ENCODE measurements at regions not wholly inside any gene's neighbourhood (a gene's known extent, or its start where the extent isn't known, plus 50 kb on each side); places are given as distances from the start of the nearest gene placed in this dataset.

DNA sequence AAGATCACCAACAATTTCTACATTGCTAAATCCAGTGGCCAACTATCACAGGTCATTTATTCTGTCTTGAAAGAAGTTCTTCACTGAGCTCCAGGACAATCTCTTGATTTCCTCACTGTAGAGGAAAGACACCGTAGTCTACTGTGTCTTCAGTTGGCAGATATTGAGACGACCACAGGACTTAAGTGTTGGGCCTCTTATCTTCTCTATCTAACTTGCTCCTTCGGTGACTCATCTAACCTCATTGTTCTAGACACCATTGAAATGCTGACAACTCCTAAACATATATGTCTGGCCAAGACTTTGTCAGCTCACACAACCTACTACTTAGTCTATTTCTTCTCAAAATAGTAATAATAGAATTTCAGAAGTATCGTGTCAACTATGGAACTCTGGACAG lies 425.8 kb downstream of the ARAP2 start:
- Mint-ChIP-seq H3K27ac (no peak overlapping the region), H3K36me3 (no peaks in the 10 kb centered on the region), H3K4me3 (no peak overlapping the region), H3K4me1 (no peaks in the 10 kb centered on the region), H3K9me3 (no peaks in the 10 kb centered on the region), H3K27me3 (ENCODE audit: insufficient read depth, low read depth) (no peaks in the 10 kb centered on the region)
- DNase-seq (ENCODE audit: low spot score) = no peak
- H3K36me3 ChIP-seq = no peaks in the 10 kb centered on the region
- no peak overlapping the region for H2AFZ ChIP-seq (replicated peaks)
- no peak overlapping the region for H3K4me3 ChIP-seq
- no peaks in the 10 kb centered on the region for H4K20me1 ChIP-seq (ENCODE audit: low read depth)
- H3K9me3 ChIP-seq (ENCODE audit: low read depth) = no peaks in the 10 kb centered on the region
- no peak for TF ChIP-seq EZH2 (IDR thresholded peaks at IDR 0.05)
- TF ChIP-seq CTCF (IDR thresholded peaks at IDR 0.05) = no peak
- no peak for TF ChIP-seq EZH2phosphoT487 (IDR thresholded peaks at IDR 0.05)
- H3K79me2 ChIP-seq (ENCODE audit: low read depth) = no peaks in the 10 kb centered on the region
- no peak overlapping the region for H3K9ac ChIP-seq
- no peaks in the 10 kb centered on the region for H3F3A ChIP-seq (ENCODE audit: low read depth)
- H3K27ac ChIP-seq = no peak overlapping the region
- H3K4me2 ChIP-seq = no peak overlapping the region
- H3K27me3 ChIP-seq = no peaks in the 10 kb centered on the region
- no peaks in the 10 kb centered on the region for H3K4me1 ChIP-seq

DNA sequence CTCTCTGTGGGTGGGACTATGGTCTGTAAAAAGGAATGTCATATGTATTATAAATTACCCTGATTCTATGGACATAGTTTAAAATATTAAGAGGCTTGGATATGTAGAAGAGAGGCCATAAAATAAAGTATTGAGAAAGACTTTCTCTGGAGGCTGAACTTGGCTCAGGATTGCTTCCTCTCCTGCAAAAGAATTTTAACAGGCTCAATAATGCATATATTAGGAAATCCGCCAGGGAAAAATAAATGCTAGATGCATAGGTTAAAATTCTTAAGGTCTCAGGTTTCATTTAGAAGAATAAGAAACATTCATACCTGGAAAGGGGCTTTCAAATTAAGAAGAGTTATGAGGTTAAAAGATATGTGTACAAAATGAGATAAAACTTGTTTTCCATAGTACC lies 424.3 kb downstream of the ARAP2 start:
- no peak overlapping the region for H3K4me3 ChIP-seq
- TF ChIP-seq EZH2 (IDR thresholded peaks at IDR 0.05) = no peak
- no peak for TF ChIP-seq EZH2phosphoT487 (IDR thresholded peaks at IDR 0.05)
- no peak for TF ChIP-seq CTCF (IDR thresholded peaks at IDR 0.05)
- H3K4me3 Mint-ChIP-seq = no peak overlapping the region
- H3K27ac ChIP-seq = no peak overlapping the region
- no peaks in the 10 kb centered on the region for H3K36me3 Mint-ChIP-seq
- H3K9me3 ChIP-seq (ENCODE audit: low read depth) = no peaks in the 10 kb centered on the region
- H3K4me2 ChIP-seq = no peak overlapping the region
- H3K27me3 Mint-ChIP-seq (ENCODE audit: insufficient read depth, low read depth) = no peaks in the 10 kb centered on the region
- no peak overlapping the region for H2AFZ ChIP-seq (replicated peaks)
- no peaks in the 10 kb centered on the region for H3K4me1 ChIP-seq
- H3K27ac Mint-ChIP-seq = no peak overlapping the region
- no peaks in the 10 kb centered on the region for H3F3A ChIP-seq (ENCODE audit: low read depth)
- no peaks in the 10 kb centered on the region for H3K27me3 ChIP-seq
- H3K9me3 Mint-ChIP-seq = no peaks in the 10 kb centered on the region
- no peak for DNase-seq (ENCODE audit: low spot score)
- H3K36me3 ChIP-seq = no peaks in the 10 kb centered on the region
- H3K9ac ChIP-seq = no peak overlapping the region
- H3K4me1 Mint-ChIP-seq = no peaks in the 10 kb centered on the region
- H3K79me2 ChIP-seq (ENCODE audit: low read depth) = no peaks in the 10 kb centered on the region
- no peaks in the 10 kb centered on the region for H4K20me1 ChIP-seq (ENCODE audit: low read depth)

GRCh38 chr4:35824231-35824630 lies 420.1 kb downstream of the ARAP2 start:
- Histone ChIP-seq H3K4me1 (no peaks in the 10 kb centered on the region), H3K27ac (no peak overlapping the region), H3K4me2 (no peak overlapping the region), H3K9ac (no peak overlapping the region), H3K9me3 (ENCODE audit: low read depth) (no peaks in the 10 kb centered on the region), H3K79me2 (ENCODE audit: low read depth) (no peaks in the 10 kb centered on the region), H3K4me3 (no peak overlapping the region), H4K20me1 (ENCODE audit: low read depth) (no peaks in the 10 kb centered on the region), H3F3A (ENCODE audit: low read depth) (no peaks in the 10 kb centered on the region), H3K36me3 (no peaks in the 10 kb centered on the region), H2AFZ (replicated peaks) (no peak overlapping the region), H3K27me3 (no peaks in the 10 kb centered on the region)
- no peak overlapping the region for H3K27ac Mint-ChIP-seq
- no peaks in the 10 kb centered on the region for H3K9me3 Mint-ChIP-seq
- H3K36me3 Mint-ChIP-seq = no peaks in the 10 kb centered on the region
- TF ChIP-seq EZH2phosphoT487 (IDR thresholded peaks at IDR 0.05) (no peak), EZH2 (IDR thresholded peaks at IDR 0.05) (no peak), CTCF (IDR thresholded peaks at IDR 0.05) (no peak)
- DNase-seq (ENCODE audit: low spot score) = no peak
- H3K4me1 Mint-ChIP-seq = peaks cover 5% of the 10 kb centered on the region
- H3K4me3 Mint-ChIP-seq = no peak overlapping the region
- H3K27me3 Mint-ChIP-seq (ENCODE audit: insufficient read depth, low read depth) = no peaks in the 10 kb centered on the region

DNA sequence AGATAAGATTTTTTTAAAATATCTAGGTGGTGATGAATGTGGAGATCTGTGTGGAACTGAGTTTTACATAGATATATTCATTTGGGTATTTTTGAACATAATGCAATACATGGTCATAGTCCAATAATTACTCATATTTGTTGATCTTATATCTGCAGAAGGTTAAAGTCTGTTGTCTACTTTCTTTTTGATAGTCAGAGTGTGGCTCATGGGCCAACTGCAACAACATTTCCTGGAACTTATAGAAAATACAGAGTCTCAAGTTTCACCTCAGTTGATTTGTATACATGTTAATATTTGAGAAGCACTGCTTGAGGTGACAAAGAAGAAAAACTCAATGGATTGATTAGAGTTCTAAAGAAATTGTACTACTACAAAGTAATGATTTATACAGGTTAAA lies 408.4 kb downstream of the ARAP2 start:
- H3K36me3 ChIP-seq = no peaks in the 10 kb centered on the region
- no peaks in the 10 kb centered on the region for H3K4me1 ChIP-seq
- no peaks in the 10 kb centered on the region for H3K36me3 Mint-ChIP-seq
- no peaks in the 10 kb centered on the region for H3K27me3 ChIP-seq
- H3K4me1 Mint-ChIP-seq = no peaks in the 10 kb centered on the region
- no peaks in the 10 kb centered on the region for H3F3A ChIP-seq (ENCODE audit: low read depth)
- H2AFZ ChIP-seq (replicated peaks) = no peak overlapping the region
- H3K4me3 ChIP-seq = no peak overlapping the region
- no peak overlapping the region for H3K4me2 ChIP-seq
- no peak overlapping the region for H3K9ac ChIP-seq
- no peak overlapping the region for H3K4me3 Mint-ChIP-seq
- no peaks in the 10 kb centered on the region for H4K20me1 ChIP-seq (ENCODE audit: low read depth)
- no peak overlapping the region for H3K27ac Mint-ChIP-seq
- no peaks in the 10 kb centered on the region for H3K27me3 Mint-ChIP-seq (ENCODE audit: insufficient read depth, low read depth)
- no peak for DNase-seq (ENCODE audit: low spot score)
- no peak overlapping the region for H3K27ac ChIP-seq
- H3K9me3 ChIP-seq (ENCODE audit: low read depth) = no peaks in the 10 kb centered on the region
- TF ChIP-seq EZH2phosphoT487 (IDR thresholded peaks at IDR 0.05) (no peak), EZH2 (IDR thresholded peaks at IDR 0.05) (no peak), CTCF (IDR thresholded peaks at IDR 0.05) (no peak)
- H3K79me2 ChIP-seq (ENCODE audit: low read depth) = no peaks in the 10 kb centered on the region
- H3K9me3 Mint-ChIP-seq = peaks cover 3% of the 10 kb centered on the region

All from neural progenitor cell (in vitro differentiated cells).